Endothelial cell (in vitro differentiated cells): ENCODE measurements at regions not wholly inside any gene's neighbourhood (a gene's known extent, or its start where the extent isn't known, plus 50 kb on each side); places are given as distances from the start of the nearest gene placed in this dataset.

Experiments
- DNase-seq: peaks from one replicate; pipeline ENCODE4 v3.0.0; 2021; ENCODE audit warnings: low spot score
- H3K27ac Mint-ChIP-seq: one replicate; pipeline ENCODE4 v1.8.0; 2021; ENCODE audit warnings: mixed read lengths, inconsistent platforms; ENCODE audit not compliant: unreplicated experiment
- H3K27me3 Mint-ChIP-seq: one replicate; pipeline ENCODE4 v1.8.0; 2021; ENCODE audit warnings: mild to moderate bottlenecking, moderate library complexity, mixed read lengths, inconsistent platforms; ENCODE audit not compliant: unreplicated experiment
- H3K36me3 Mint-ChIP-seq: one replicate; pipeline ENCODE4 v1.8.0; 2021; ENCODE audit warnings: mild to moderate bottlenecking, low read depth, mixed read lengths, inconsistent platforms; ENCODE audit not compliant: unreplicated experiment
- H3K4me1 Mint-ChIP-seq: one replicate; pipeline ENCODE4 v1.8.0; 2021; ENCODE audit warnings: mild to moderate bottlenecking, mixed read lengths, inconsistent platforms; ENCODE audit not compliant: unreplicated experiment
- H3K4me3 Mint-ChIP-seq: one replicate; pipeline ENCODE4 v1.8.0; 2021; ENCODE audit warnings: mild to moderate bottlenecking, mixed read lengths, inconsistent platforms; ENCODE audit not compliant: unreplicated experiment
- H3K9me3 Mint-ChIP-seq: one replicate; pipeline ENCODE4 v1.8.0; 2021; ENCODE audit warnings: mixed read lengths, inconsistent platforms; ENCODE audit not compliant: unreplicated experiment
- CTCF ChIP-seq: fragments of 200-600 bp; sonication (generic); IDR thresholded peaks from one replicate; pipeline ENCODE4 v1.5.0; 2021; ENCODE audit warnings: antibody characterized with exemption; ENCODE audit not compliant: unreplicated experiment

GRCh38 chr20:60137657-60138245, 179.5 kb downstream of the CDH26 start:
- peak; percentile 82 for TF ChIP-seq CTCF
- Mint-ChIP-seq H3K9me3 (no peaks in the 10 kb centered on the region), H3K27ac (no peak overlapping the region), H3K4me3 (no peak overlapping the region), H3K36me3 (no peaks in the 10 kb centered on the region), H3K27me3 (peaks cover 3% of the 10 kb centered on the region), H3K4me1 (peaks cover 3% of the 10 kb centered on the region)
- DNase-seq: peak; percentile 51

- H3K27me3 Mint-ChIP-seq: peaks cover 3% of the 10 kb centered on the region
- no peak overlapping the region for H3K4me3 Mint-ChIP-seq
- H3K9me3 Mint-ChIP-seq: no peaks in the 10 kb centered on the region
- TF ChIP-seq CTCF: no peak
- DNase-seq: no peak
- peaks cover under 1% of the 10 kb centered on the region for H3K4me1 Mint-ChIP-seq
- H3K27ac Mint-ChIP-seq: no peak overlapping the region
- no peaks in the 10 kb centered on the region for H3K36me3 Mint-ChIP-seq
These were observed 180.3 kb downstream of the CDH26 start for GRCh38 chr20:60138256-60139220.

DNA sequence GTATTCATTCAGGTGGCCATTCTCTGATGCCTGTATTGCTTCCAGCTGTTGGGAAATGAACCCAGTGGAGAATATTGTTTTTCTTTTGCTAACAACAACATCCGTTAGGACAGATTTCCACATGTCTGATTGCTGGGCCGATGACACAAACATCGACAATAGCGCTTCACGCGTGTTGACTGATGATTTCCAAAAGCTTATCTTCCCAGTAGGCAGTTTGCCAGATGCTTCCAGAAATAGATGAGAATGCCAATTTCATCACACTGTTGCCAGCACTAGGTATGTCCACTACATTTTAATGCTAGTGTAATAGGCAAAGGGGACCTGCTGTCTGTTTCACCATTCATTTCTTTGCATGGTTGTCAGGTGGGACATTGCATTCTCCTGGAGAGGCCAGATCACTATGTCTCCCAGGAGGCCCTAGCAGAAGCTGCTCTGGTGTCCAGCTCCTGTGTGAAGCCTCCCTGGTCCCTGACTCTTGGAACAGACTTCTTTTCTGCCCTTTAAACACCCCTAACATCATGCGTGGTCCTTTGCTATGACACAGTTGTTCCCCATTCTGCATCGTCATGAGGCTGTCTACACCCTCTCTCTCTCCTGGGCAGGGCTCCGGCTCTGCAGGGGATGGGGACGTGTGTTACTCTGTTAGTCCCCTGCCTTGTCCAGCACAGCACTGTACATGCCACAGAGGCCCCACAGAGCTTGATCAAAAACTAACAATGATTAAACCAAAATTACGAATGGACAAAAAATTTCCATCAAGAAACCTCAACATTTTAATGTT, 181.6 kb downstream of the CDH26 start:
- H3K4me1 Mint-ChIP-seq: no peaks in the 10 kb centered on the region
- no peak overlapping the region for H3K27ac Mint-ChIP-seq
- H3K36me3 Mint-ChIP-seq: no peaks in the 10 kb centered on the region
- H3K9me3 Mint-ChIP-seq: no peaks in the 10 kb centered on the region
- no peak for DNase-seq
- TF ChIP-seq CTCF: no peak
- no peak overlapping the region for H3K4me3 Mint-ChIP-seq
- H3K27me3 Mint-ChIP-seq: peaks cover 3% of the 10 kb centered on the region

GRCh38 chr20:60142587-60142986, 184.4 kb downstream of the CDH26 start:
- H3K27me3 Mint-ChIP-seq: peaks cover 3% of the 10 kb centered on the region
- H3K4me1 Mint-ChIP-seq: peaks cover 12% of the 10 kb centered on the region
- TF ChIP-seq CTCF: no peak

More at GRCh38 chr20:60142587-60142986, 184.4 kb downstream of the CDH26 start:
- H3K9me3 Mint-ChIP-seq: no peaks in the 10 kb centered on the region
- no peak overlapping the region for H3K4me3 Mint-ChIP-seq
- no peak for DNase-seq
- H3K36me3 Mint-ChIP-seq: no peaks in the 10 kb centered on the region
- no peak overlapping the region for H3K27ac Mint-ChIP-seq
